Calu3 (cell line): ENCODE measurements at regions not wholly inside any gene's neighbourhood (a gene's known extent, or its start where the extent isn't known, plus 50 kb on each side); places are given as distances from the start of the nearest gene placed in this dataset.

Experiments used
- BruUV-seq: library from RNA; stranded (reverse); fragments of 400-500 nt; replicated peaks from 2 replicates; lab custom pipeline; 2021; lab: Mats Ljungman, UMichigan
- CTCF ChIA-PET: fragments of 300-600 bp; sonication (Branson Sonifier 250); formaldehyde crosslinking; loops from one replicate; lab custom pipeline; 2022; ENCODE audit warnings: antibody characterized with exemption; lab: Charles Lee
- DNase-seq: peaks from one replicate; pipeline ENCODE4 v3.0.0; 2022
- H3K27ac Mint-ChIP-seq: one replicate; pipeline ENCODE4 v1.8.0; 2022; ENCODE audit warnings: mixed read lengths; ENCODE audit not compliant: unreplicated experiment
- H3K27me3 Mint-ChIP-seq: one replicate; pipeline ENCODE4 v1.8.0; 2022; ENCODE audit warnings: mixed read lengths; ENCODE audit not compliant: unreplicated experiment
- H3K36me3 Mint-ChIP-seq: one replicate; pipeline ENCODE4 v1.8.0; 2022; ENCODE audit warnings: mild to moderate bottlenecking, moderate library complexity, mixed read lengths; ENCODE audit not compliant: insufficient read depth, unreplicated experiment
- H3K4me1 Mint-ChIP-seq: one replicate; pipeline ENCODE4 v1.8.0; 2022; ENCODE audit warnings: mild to moderate bottlenecking, low read depth, mixed read lengths; ENCODE audit not compliant: unreplicated experiment
- H3K4me3 Mint-ChIP-seq: one replicate; pipeline ENCODE4 v1.8.0; 2022; ENCODE audit warnings: mild to moderate bottlenecking, low read depth, moderate library complexity, mixed read lengths; ENCODE audit not compliant: unreplicated experiment
- H3K9me3 Mint-ChIP-seq: one replicate; pipeline ENCODE4 v1.8.0; 2022; ENCODE audit warnings: low read depth, mixed read lengths; ENCODE audit not compliant: unreplicated experiment
- intact Hi-C: fragments of 100-400 bp; cut with micrococcal nuclease; formaldehyde crosslinking; loops from one replicate; pipeline ENCODE4 v1.10.0; 2022; ENCODE audit not compliant: unreplicated experiment
- TF ChIP-seq, protein P1 (sequence below): fragments of 200-600 bp; IDR thresholded peaks from one replicate; pipeline ENCODE4 v1.8.0; 2022; ENCODE audit warnings: antibody characterized with exemption; ENCODE audit not compliant: unreplicated experiment

GRCh38 chr12:107551434-107551833 is 134.2 kb upstream of the PWP1 start:
- Mint-ChIP-seq H3K36me3 (no peaks in the 10 kb centered on the region), H3K4me3 (no peak overlapping the region), H3K27ac (no peak overlapping the region), H3K9me3 (no peaks in the 10 kb centered on the region), H3K27me3 (peaks cover 45% of the 10 kb centered on the region), H3K4me1 (no peaks in the 10 kb centered on the region)
- CTCF ChIA-PET: interaction anchor here (0.6 kb wide), 1 partner anchor 9 kb away, joined by 4 read pairs; no protein-coding TSS in a partner anchor
- TF ChIP-seq, protein P1, sequence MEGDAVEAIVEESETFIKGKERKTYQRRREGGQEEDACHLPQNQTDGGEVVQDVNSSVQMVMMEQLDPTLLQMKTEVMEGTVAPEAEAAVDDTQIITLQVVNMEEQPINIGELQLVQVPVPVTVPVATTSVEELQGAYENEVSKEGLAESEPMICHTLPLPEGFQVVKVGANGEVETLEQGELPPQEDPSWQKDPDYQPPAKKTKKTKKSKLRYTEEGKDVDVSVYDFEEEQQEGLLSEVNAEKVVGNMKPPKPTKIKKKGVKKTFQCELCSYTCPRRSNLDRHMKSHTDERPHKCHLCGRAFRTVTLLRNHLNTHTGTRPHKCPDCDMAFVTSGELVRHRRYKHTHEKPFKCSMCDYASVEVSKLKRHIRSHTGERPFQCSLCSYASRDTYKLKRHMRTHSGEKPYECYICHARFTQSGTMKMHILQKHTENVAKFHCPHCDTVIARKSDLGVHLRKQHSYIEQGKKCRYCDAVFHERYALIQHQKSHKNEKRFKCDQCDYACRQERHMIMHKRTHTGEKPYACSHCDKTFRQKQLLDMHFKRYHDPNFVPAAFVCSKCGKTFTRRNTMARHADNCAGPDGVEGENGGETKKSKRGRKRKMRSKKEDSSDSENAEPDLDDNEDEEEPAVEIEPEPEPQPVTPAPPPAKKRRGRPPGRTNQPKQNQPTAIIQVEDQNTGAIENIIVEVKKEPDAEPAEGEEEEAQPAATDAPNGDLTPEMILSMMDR: no peak
- intact Hi-C loops: no loop called here
- no peak for DNase-seq
- no TSS peak for BruUV-seq

DNA sequence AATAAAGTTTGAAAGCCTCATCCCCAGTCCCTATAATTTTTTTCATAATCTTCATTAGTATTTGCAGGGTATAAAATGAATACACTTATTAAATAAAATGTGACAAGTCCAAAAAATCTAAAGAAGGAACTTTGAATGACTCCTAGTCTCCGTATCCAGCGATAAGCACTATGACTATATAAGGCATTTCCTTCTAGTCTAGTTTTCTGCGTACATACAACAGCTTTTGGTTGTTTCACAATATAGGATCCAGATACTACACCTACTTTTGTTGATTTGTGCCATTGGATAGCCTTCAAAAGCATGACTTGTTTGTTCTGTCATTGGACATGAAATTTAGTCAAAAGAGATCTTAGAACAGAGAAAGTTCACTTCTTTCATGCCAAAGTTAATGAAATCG is 133.3 kb upstream of the PWP1 start:
- Mint-ChIP-seq H3K9me3 (no peaks in the 10 kb centered on the region), H3K4me1 (no peaks in the 10 kb centered on the region), H3K27ac (no peak overlapping the region), H3K36me3 (no peaks in the 10 kb centered on the region), H3K4me3 (no peak overlapping the region), H3K27me3 (peaks cover 37% of the 10 kb centered on the region)
- CTCF ChIA-PET: no interaction called here
- no TSS peak for BruUV-seq
- intact Hi-C loops: no loop called here
- no peak for DNase-seq
- TF ChIP-seq, protein P1: no peak

DNA sequence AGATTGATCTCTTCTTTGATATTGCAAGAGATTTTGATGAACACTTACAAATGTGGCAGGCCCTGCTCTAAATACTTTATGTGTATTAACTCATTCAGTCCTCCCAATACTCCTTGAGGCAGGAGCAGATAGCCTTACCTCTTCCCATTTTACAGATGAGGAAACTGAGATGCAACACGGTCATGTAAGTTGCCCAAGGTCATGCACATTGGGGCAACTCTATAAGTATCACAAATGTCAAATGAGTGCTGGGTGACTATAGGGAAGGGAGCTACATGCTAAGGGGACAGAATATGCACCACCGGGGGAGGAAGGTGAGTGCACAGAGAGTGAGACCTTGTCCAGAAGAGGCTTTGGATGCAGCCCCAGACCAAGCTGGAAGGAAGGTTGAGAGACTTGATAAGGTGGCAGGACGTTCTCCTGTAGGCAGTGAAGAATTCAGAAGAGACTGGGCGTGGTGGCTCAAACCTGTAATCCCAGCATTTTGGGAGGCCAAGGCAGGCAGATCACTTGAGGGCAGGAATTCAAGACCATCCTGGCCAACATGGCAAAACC is 132.3 kb upstream of the PWP1 start:
- CTCF ChIA-PET: no interaction called here
- BruUV-seq: no TSS peak
- H3K27me3 Mint-ChIP-seq: peaks cover 34% of the 10 kb centered on the region
- no peak for DNase-seq
- H3K4me1 Mint-ChIP-seq: no peaks in the 10 kb centered on the region
- intact Hi-C loops: no loop called here
- TF ChIP-seq, protein P1: no peak
- no peaks in the 10 kb centered on the region for H3K9me3 Mint-ChIP-seq
- no peak overlapping the region for H3K4me3 Mint-ChIP-seq
- H3K27ac Mint-ChIP-seq: no peak overlapping the region
- no peaks in the 10 kb centered on the region for H3K36me3 Mint-ChIP-seq

- CTCF ChIA-PET: interaction anchor here (0.5 kb wide), 1 partner anchor 121 kb away, joined by 3 read pairs; no protein-coding TSS in a partner anchor
- TF ChIP-seq, protein P1: no peak
Observed at GRCh38 chr12:107554941-107555340, 130.7 kb upstream of the PWP1 start.

More at GRCh38 chr12:107554941-107555340, 130.7 kb upstream of the PWP1 start:
- H3K4me1 Mint-ChIP-seq: no peaks in the 10 kb centered on the region
- no peak overlapping the region for H3K4me3 Mint-ChIP-seq
- intact Hi-C loops: no loop called here
- no peak for DNase-seq
- no TSS peak for BruUV-seq
- no peaks in the 10 kb centered on the region for H3K9me3 Mint-ChIP-seq
- H3K36me3 Mint-ChIP-seq: no peaks in the 10 kb centered on the region
- H3K27ac Mint-ChIP-seq: no peak overlapping the region
- peaks cover 32% of the 10 kb centered on the region for H3K27me3 Mint-ChIP-seq
